ENCODE measurements at regions not wholly inside any gene's neighbourhood (a gene's known extent, or its start where the extent isn't known, plus 50 kb on each side); places are given as distances from the start of the nearest gene placed in this dataset.

- Histone ChIP-seq H3K4me3 (IDR thresholded peaks at IDR 0.05; ENCODE audit: insufficient read depth, low read depth, low read length) (no peak overlapping the region), H2AFZ (ENCODE audit: low read depth) (no peak overlapping the region), H3K4me2 (no peak overlapping the region), H3K27ac (no peak overlapping the region), H3K4me1 (ENCODE audit: low read depth, poor library complexity, severe bottlenecking) (no peaks in the 10 kb centered on the region), H3K9ac (no peak overlapping the region), H3K36me3 (ENCODE audit: insufficient read depth) (no peaks in the 10 kb centered on the region), H3K79me2 (ENCODE audit: insufficient read depth, low read depth) (no peaks in the 10 kb centered on the region), H3K27me3 (ENCODE audit: insufficient read depth, low read depth) (no peaks in the 10 kb centered on the region), H4K20me1 (ENCODE audit: insufficient read depth) (no peaks in the 10 kb centered on the region)
- TF ChIP-seq CTCF (conservative IDR thresholded peaks at IDR 0.05; ENCODE audit: low read depth, low read length) = no peak
Observed at GRCh38 chr6:90412538-90413369, 116.1 kb upstream of the BACH2 start.

DNA sequence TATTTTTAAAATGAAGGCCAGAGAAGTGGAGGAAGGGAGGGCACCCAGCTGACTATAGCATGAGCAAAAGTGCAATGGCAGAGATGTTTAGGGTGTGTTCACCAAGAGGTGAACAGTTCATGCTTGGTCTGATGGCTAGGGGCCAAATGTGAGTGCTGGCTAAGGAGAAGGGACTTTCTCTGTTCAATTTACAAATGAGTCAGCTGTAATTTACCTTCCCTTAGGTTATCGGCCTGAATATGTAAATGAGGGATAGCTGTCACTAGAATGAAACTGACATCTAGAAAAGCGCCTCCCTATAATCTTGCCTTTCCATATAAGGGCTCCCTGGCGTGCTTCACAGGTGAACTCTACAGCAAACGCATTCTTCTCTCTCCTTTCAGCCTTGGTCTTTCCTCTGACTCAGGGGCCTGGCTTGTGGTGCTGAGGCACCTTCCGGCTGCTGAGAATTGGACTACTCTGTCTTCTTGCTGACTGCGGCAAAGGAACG lies 114.7 kb upstream of the BACH2 start:
- Histone ChIP-seq H2AFZ (ENCODE audit: low read depth) (no peak overlapping the region), H3K36me3 (ENCODE audit: insufficient read depth) (no peaks in the 10 kb centered on the region), H3K4me2 (no peak overlapping the region), H3K79me2 (ENCODE audit: insufficient read depth, low read depth) (no peaks in the 10 kb centered on the region), H3K4me1 (ENCODE audit: low read depth, poor library complexity, severe bottlenecking) (no peaks in the 10 kb centered on the region), H3K9ac (no peak overlapping the region), H3K27ac (no peak overlapping the region), H3K27me3 (ENCODE audit: insufficient read depth, low read depth) (no peaks in the 10 kb centered on the region), H3K4me3 (IDR thresholded peaks at IDR 0.05; ENCODE audit: insufficient read depth, low read depth, low read length) (no peak overlapping the region), H4K20me1 (ENCODE audit: insufficient read depth) (no peaks in the 10 kb centered on the region)
- no peak for TF ChIP-seq CTCF (conservative IDR thresholded peaks at IDR 0.05; ENCODE audit: low read depth, low read length)

DNA sequence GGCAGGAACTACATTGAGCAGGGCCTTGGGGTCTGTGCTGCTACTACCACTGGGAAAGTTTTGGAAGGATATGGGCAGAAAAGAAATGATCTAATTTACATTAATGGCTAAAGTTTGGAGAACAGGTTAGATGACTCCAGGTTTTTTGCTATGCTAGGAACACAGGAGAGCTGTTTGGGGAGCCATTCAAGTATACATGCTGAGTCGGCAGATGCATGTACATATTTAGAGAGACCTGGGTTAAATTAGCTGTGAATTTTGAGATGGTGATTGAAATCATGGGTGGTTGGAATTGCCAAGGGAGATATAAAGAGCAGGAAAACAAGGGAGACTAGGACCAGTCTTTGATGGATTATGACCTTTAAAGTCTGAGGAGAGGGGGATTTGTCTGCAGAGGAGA lies 113.1 kb upstream of the BACH2 start:
- TF ChIP-seq CTCF (conservative IDR thresholded peaks at IDR 0.05; ENCODE audit: low read depth, low read length) = no peak
- Histone ChIP-seq H3K4me2 (no peak overlapping the region), H4K20me1 (ENCODE audit: insufficient read depth) (no peaks in the 10 kb centered on the region), H3K4me3 (IDR thresholded peaks at IDR 0.05; ENCODE audit: insufficient read depth, low read depth, low read length) (no peak overlapping the region), H3K79me2 (ENCODE audit: insufficient read depth, low read depth) (no peaks in the 10 kb centered on the region), H3K27ac (no peak overlapping the region), H3K36me3 (ENCODE audit: insufficient read depth) (no peaks in the 10 kb centered on the region), H3K9ac (no peak overlapping the region), H3K4me1 (ENCODE audit: low read depth, poor library complexity, severe bottlenecking) (no peaks in the 10 kb centered on the region), H3K27me3 (ENCODE audit: insufficient read depth, low read depth) (no peaks in the 10 kb centered on the region), H2AFZ (ENCODE audit: low read depth) (no peak overlapping the region)

DNA sequence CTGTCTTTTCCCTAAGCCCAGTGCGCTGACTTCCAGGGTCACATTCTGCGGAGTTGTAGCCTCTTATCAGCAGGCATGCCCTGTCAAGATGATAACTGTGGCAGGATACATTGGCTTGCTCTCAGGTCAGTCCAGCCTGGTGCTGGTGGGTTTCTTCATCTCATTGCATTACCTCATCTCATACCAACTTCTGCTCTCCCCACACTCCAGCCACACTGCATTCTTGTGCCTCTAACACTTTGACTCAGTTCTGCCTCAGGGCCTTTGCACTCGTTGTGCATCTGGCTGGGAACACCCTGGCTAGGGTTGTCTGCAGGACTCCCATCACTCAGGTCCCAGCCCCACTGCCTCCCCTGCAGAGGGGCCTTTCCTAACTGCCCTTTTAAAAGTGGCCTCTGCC lies 110.3 kb upstream of the BACH2 start:
- Histone ChIP-seq H3K27ac (no peak overlapping the region), H3K27me3 (ENCODE audit: insufficient read depth, low read depth) (no peaks in the 10 kb centered on the region), H3K4me2 (no peak overlapping the region), H3K4me1 (ENCODE audit: low read depth, poor library complexity, severe bottlenecking) (no peaks in the 10 kb centered on the region), H3K79me2 (ENCODE audit: insufficient read depth, low read depth) (no peaks in the 10 kb centered on the region), H2AFZ (ENCODE audit: low read depth) (no peak overlapping the region), H3K9ac (no peak overlapping the region), H3K36me3 (ENCODE audit: insufficient read depth) (no peaks in the 10 kb centered on the region), H3K4me3 (IDR thresholded peaks at IDR 0.05; ENCODE audit: insufficient read depth, low read depth, low read length) (no peak overlapping the region), H4K20me1 (ENCODE audit: insufficient read depth) (no peaks in the 10 kb centered on the region)
- no peak for TF ChIP-seq CTCF (conservative IDR thresholded peaks at IDR 0.05; ENCODE audit: low read depth, low read length)
